ENCODE measurements at regions not wholly inside any gene's neighbourhood (a gene's known extent, or its start where the extent isn't known, plus 50 kb on each side); places are given as distances from the start of the nearest gene placed in this dataset.

GRCh38 chr11:70761908-70762337, 363.6 kb downstream of the CTTN start:
- TF ChIP-seq, protein P1, sequence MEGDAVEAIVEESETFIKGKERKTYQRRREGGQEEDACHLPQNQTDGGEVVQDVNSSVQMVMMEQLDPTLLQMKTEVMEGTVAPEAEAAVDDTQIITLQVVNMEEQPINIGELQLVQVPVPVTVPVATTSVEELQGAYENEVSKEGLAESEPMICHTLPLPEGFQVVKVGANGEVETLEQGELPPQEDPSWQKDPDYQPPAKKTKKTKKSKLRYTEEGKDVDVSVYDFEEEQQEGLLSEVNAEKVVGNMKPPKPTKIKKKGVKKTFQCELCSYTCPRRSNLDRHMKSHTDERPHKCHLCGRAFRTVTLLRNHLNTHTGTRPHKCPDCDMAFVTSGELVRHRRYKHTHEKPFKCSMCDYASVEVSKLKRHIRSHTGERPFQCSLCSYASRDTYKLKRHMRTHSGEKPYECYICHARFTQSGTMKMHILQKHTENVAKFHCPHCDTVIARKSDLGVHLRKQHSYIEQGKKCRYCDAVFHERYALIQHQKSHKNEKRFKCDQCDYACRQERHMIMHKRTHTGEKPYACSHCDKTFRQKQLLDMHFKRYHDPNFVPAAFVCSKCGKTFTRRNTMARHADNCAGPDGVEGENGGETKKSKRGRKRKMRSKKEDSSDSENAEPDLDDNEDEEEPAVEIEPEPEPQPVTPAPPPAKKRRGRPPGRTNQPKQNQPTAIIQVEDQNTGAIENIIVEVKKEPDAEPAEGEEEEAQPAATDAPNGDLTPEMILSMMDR (IDR thresholded peaks at IDR 0.05) = no peak
- TF ChIP-seq POLR2AphosphoS5 (IDR thresholded peaks at IDR 0.05; ENCODE audit: low read depth, low read length) (no peak), EZH2phosphoT487 (IDR thresholded peaks at IDR 0.05; ENCODE audit: borderline replicate concordance, low read depth) (no peak), REST (IDR thresholded peaks at IDR 0.05; ENCODE audit: low read depth, low read length) (no peak), JUND (IDR thresholded peaks at IDR 0.05) (no peak), RAD21 (IDR thresholded peaks at IDR 0.05; ENCODE audit: low read length) (no peak), CHD2 (IDR thresholded peaks at IDR 0.05; ENCODE audit: low read length, partially characterized antibody) (no peak), GABPA (IDR thresholded peaks at IDR 0.05; ENCODE audit: low read depth) (no peak), SMC3 (IDR thresholded peaks at IDR 0.05; ENCODE audit: low read depth, low read length) (no peak), TCF12 (IDR thresholded peaks at IDR 0.05) (no peak), YY1 (IDR thresholded peaks at IDR 0.05; ENCODE audit: low read depth) (no peak)
- TF ChIP-seq, protein P2, sequence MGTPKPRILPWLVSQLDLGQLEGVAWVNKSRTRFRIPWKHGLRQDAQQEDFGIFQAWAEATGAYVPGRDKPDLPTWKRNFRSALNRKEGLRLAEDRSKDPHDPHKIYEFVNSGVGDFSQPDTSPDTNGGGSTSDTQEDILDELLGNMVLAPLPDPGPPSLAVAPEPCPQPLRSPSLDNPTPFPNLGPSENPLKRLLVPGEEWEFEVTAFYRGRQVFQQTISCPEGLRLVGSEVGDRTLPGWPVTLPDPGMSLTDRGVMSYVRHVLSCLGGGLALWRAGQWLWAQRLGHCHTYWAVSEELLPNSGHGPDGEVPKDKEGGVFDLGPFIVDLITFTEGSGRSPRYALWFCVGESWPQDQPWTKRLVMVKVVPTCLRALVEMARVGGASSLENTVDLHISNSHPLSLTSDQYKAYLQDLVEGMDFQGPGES (IDR thresholded peaks at IDR 0.05; ENCODE audit: low read depth, low read length) = no peak
- TF ChIP-seq, protein P3, sequence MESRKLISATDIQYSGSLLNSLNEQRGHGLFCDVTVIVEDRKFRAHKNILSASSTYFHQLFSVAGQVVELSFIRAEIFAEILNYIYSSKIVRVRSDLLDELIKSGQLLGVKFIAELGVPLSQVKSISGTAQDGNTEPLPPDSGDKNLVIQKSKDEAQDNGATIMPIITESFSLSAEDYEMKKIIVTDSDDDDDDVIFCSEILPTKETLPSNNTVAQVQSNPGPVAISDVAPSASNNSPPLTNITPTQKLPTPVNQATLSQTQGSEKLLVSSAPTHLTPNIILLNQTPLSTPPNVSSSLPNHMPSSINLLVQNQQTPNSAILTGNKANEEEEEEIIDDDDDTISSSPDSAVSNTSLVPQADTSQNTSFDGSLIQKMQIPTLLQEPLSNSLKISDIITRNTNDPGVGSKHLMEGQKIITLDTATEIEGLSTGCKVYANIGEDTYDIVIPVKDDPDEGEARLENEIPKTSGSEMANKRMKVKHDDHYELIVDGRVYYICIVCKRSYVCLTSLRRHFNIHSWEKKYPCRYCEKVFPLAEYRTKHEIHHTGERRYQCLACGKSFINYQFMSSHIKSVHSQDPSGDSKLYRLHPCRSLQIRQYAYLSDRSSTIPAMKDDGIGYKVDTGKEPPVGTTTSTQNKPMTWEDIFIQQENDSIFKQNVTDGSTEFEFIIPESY (IDR thresholded peaks at IDR 0.05; ENCODE audit: borderline replicate concordance, low read depth) = no peak

All from SK-N-SH (cell line).